HCT116 (cell line): ENCODE measurements at regions not wholly inside any gene's neighbourhood (a gene's known extent, or its start where the extent isn't known, plus 50 kb on each side); places are given as distances from the start of the nearest gene placed in this dataset.

Experiments used
- ATAC-seq: fragments of 200-7000 bp; cut with Tn5 transposase; 2 replicates; pipeline ENCODE4 v1.9.1; 2020; ENCODE audit warnings: mild to moderate bottlenecking, moderate library complexity
- BruUV-seq: library from RNA; stranded (reverse); fragments of 400-500 nt; replicated peaks from 2 replicates; lab custom pipeline; 2021; lab: Mats Ljungman, UMichigan
- CTCF ChIA-PET: fragments of 300-600 bp; sonication (Branson Sonifier 250); formaldehyde crosslinking; loops from one replicate; lab custom pipeline; 2021; ENCODE audit warnings: antibody characterized with exemption; lab: Charles Lee
- POLR2A ChIA-PET: fragments of 300-600, 350-600 bp; sonication (Branson Sonifier 250); formaldehyde crosslinking; loops from one replicate; lab custom pipeline; 2021; ENCODE audit warnings: antibody characterized with exemption; lab: Charles Lee
- RAD21 ChIA-PET, 2 experiments: fragments of 300-600 bp; sonication (Branson Sonifier 250); formaldehyde crosslinking; loops; one replicate each; lab custom pipeline; 2023; ENCODE audit warnings: low total read pairs in 2 of 2; ENCODE audit not compliant: uncharacterized antibody in 2 of 2, unreplicated experiment in 2 of 2, low non-redundant PET in 1 of 2; lab: Charles Lee
- DNase-seq: peaks from one replicate; pipeline ENCODE4 v3.0.0-alpha.2; 2010; ENCODE audit warnings: low read depth, low spot score
- H2AFZ ChIP-seq: fragments of 200-600 bp; shearing (Covaris generic), sonication (generic); 2 replicates; pipeline ENCODE4 v1.6.1; 2017; ENCODE audit warnings: low read depth, mixed run types, mixed read lengths, antibody characterized with exemption, low read length; ENCODE audit not compliant: poor library complexity, severe bottlenecking
- H3K27ac ChIP-seq: 2 replicates; pipeline ENCODE4 v1.5.1; 2012; ENCODE audit warnings: low read depth, low read length
- H3K27me3 ChIP-seq: fragments of 200-600 bp; sonication (generic); 2 replicates; pipeline ENCODE4 v1.6.1; 2016; ENCODE audit warnings: mixed run types, low read length, mixed read lengths; ENCODE audit not compliant: insufficient read depth
- H3K36me3 ChIP-seq, 2 experiments: fragments of 200-500 bp in 1 of 2; fragments of 200-600 bp in 1 of 2; sonication (Bioruptor generic) in 1 of 2; sonication (generic) in 1 of 2; 2 replicates each; pipeline versions ENCODE4 v1.5.1 to v1.6.1; 2014 to 2016; ENCODE audit warnings: low read length in 2 of 2, inconsistent platforms in 1 of 2, mixed read lengths in 1 of 2, mixed run types in 1 of 2; ENCODE audit not compliant: insufficient read depth in 2 of 2, control insufficient read depth in 1 of 2
- H3K4me1 ChIP-seq, 2 experiments: fragments of 200-600 bp in 1 of 2; sonication (generic) in 1 of 2; 2 replicates each; pipeline versions ENCODE4 v1.5.1 to v1.6.1; 2012 to 2017; ENCODE audit warnings: low read length in 2 of 2, inconsistent platforms in 1 of 2, mild to moderate bottlenecking in 1 of 2, mixed read lengths in 1 of 2, mixed run types in 1 of 2, moderate library complexity in 1 of 2; ENCODE audit not compliant: insufficient read depth in 2 of 2, control insufficient read depth in 1 of 2
- H3K4me2 ChIP-seq: fragments of 200-600 bp; sonication (generic); 2 replicates; pipeline ENCODE4 v1.6.1; 2017; ENCODE audit warnings: mixed run types, low read length, mixed read lengths
- H3K4me3 ChIP-seq, 2 experiments: fragments of 200-600 bp in 1 of 2; sonication (generic) in 1 of 2; replicated peaks in 1 of 2; 2 replicates each; pipeline ENCODE4 v1.5.1; 2011 to 2016; ENCODE audit warnings: low read length in 2 of 2, control low read depth in 1 of 2, low read depth in 1 of 2, mild to moderate bottlenecking in 1 of 2, mixed read lengths in 1 of 2, mixed run types in 1 of 2
- H3K79me2 ChIP-seq: fragments of 200-600 bp; sonication (generic); 2 replicates; pipeline ENCODE4 v1.6.1; 2017; ENCODE audit warnings: mild to moderate bottlenecking, mixed run types, low read length, moderate library complexity, mixed read lengths; ENCODE audit not compliant: insufficient read depth
- H3K9ac ChIP-seq: fragments of 200-600 bp; sonication (generic); 2 replicates; pipeline ENCODE4 v1.6.1; 2016; ENCODE audit warnings: low read length, mixed read lengths
- H3K9me2 ChIP-seq: fragments of 200-600 bp; sonication (generic), shearing (Covaris generic); 2 replicates; pipeline ENCODE4 v1.6.1; 2017; ENCODE audit warnings: mixed run types, mild to moderate bottlenecking, moderate library complexity; ENCODE audit not compliant: insufficient read depth
- H3K9me3 ChIP-seq, 2 experiments: fragments of 200-500 bp in 1 of 2; fragments of 200-600 bp in 1 of 2; sonication (Bioruptor generic) in 1 of 2; sonication (generic) in 1 of 2; 2 replicates each; pipeline ENCODE4 v1.6.1; 2014 to 2017; ENCODE audit warnings: low read length in 2 of 2, mixed read lengths in 2 of 2, inconsistent platforms in 1 of 2, low read depth in 1 of 2, mild to moderate bottlenecking in 1 of 2, mixed run types in 1 of 2, moderate library complexity in 1 of 2; ENCODE audit not compliant: control insufficient read depth in 1 of 2, insufficient read depth in 1 of 2
- H4K20me1 ChIP-seq: fragments of 200-600 bp; sonication (generic), shearing (Covaris generic); 2 replicates; pipeline ENCODE4 v1.6.1; 2017; ENCODE audit warnings: mixed run types, mild to moderate bottlenecking, moderate library complexity; ENCODE audit not compliant: insufficient read depth
- CBX3 ChIP-seq: IDR thresholded peaks from 2 replicates; pipeline ENCODE4 v1.6.1; 2012; ENCODE audit warnings: low read depth
- CEBPB ChIP-seq: IDR thresholded peaks from 2 replicates; pipeline ENCODE4 v1.6.1; 2012; ENCODE audit warnings: low read depth
- CTCF ChIP-seq, 3 experiments: fragments of 200-600 bp in 1 of 3; sonication (generic) in 1 of 3; IDR thresholded peaks in 2 of 3; conservative IDR thresholded peaks in 1 of 3; 2 replicates each; pipeline ENCODE4 v1.5.1; 2012 to 2017; ENCODE audit warnings: low read depth in 2 of 3, low read length in 2 of 3, antibody characterized with exemption in 1 of 3, borderline replicate concordance in 1 of 3, control low read depth in 1 of 3, mild to moderate bottlenecking in 1 of 3, mixed read lengths in 1 of 3, mixed run types in 1 of 3, moderate library complexity in 1 of 3; ENCODE audit not compliant: insufficient read depth in 1 of 3
- ELF1 ChIP-seq: IDR thresholded peaks from 2 replicates; pipeline ENCODE4 v1.6.1; 2012; ENCODE audit warnings: low read depth, borderline replicate concordance
- FOSL1 ChIP-seq: IDR thresholded peaks from 2 replicates; pipeline ENCODE4 v1.6.1; 2012; ENCODE audit warnings: low read depth
- MAX ChIP-seq: IDR thresholded peaks from 2 replicates; pipeline ENCODE4 v1.6.1; 2012
- SP1 ChIP-seq: IDR thresholded peaks from 2 replicates; pipeline ENCODE4 v1.6.1; 2012; ENCODE audit warnings: low read depth
- SRF ChIP-seq: IDR thresholded peaks from 2 replicates; pipeline ENCODE4 v1.6.1; 2012; ENCODE audit warnings: low read depth
- ZBTB33 ChIP-seq: IDR thresholded peaks from 2 replicates; pipeline ENCODE4 v1.6.1; 2011; ENCODE audit warnings: mild to moderate bottlenecking, low read length, moderate library complexity; ENCODE audit not compliant: insufficient replicate concordance; ENCODE audit errors: extremely low read depth
- ZFX ChIP-seq: fragments of 450-650 bp; IDR thresholded peaks from 2 replicates; pipeline ENCODE4 v1.6.1; 2017
- ZNF274 ChIP-seq: fragments of 200-500 bp; sonication (Bioruptor generic); IDR thresholded peaks from 2 replicates; pipeline ENCODE4 v1.6.1; 2014; ENCODE audit warnings: mild to moderate bottlenecking, low read depth, low read length, inconsistent platforms
- intact Hi-C: fragments of 100-400 bp; cut with micrococcal nuclease; formaldehyde crosslinking; loops from 2 replicates; pipeline ENCODE4 v1.10.0; 2022
- TF ChIP-seq, protein P1 (sequence below): IDR thresholded peaks from 2 replicates; pipeline ENCODE4 v1.6.1; 2012
- TF ChIP-seq, protein P2 (sequence below): IDR thresholded peaks from 2 replicates; pipeline ENCODE4 v1.6.1; 2012; ENCODE audit warnings: low read depth

DNA sequence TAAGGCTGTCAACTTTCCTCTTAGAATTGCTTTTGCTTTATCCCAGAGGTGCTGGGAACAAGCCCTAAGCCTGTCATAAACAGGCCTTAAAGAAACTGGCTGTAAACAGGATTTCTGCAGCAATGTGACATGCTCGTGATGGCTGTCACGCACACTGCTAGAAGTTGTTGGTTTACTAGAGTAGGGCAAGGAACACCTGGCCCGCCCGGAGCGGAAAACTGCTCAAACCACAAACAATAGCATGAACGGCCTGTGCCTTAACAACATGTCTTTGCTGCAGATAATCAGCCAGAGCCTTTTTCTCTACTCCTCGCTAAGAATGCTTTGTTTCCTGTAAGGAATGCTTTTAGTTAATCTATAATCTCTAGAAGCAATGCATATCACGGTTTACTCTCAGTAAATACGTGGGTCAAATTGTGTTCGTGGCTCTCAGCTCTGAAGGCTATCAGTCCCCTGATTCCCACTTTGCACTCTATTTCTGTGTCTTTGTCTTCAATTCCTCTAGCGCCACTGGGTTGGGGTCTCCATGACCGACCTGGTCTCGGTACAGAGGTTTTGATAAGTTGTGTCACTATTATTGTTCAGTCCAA, 318.3 kb downstream of the GLUD2 start:
- H3K9ac ChIP-seq, result no peak overlapping the region
- H2AFZ ChIP-seq, result no peak overlapping the region
- no peaks in the 10 kb centered on the region for H3K4me1 ChIP-seq
- no peaks in the 10 kb centered on the region for H3K36me3 ChIP-seq
- no peaks in the 10 kb centered on the region for H3K9me3 ChIP-seq
- CTCF ChIA-PET, result no interaction called here
- intact Hi-C loops, result no loop called here
- no peaks in the 10 kb centered on the region for H3K79me2 ChIP-seq
- POLR2A ChIA-PET, result no interaction called here
- no TSS peak for BruUV-seq
- H3K27me3 ChIP-seq, result no peaks in the 10 kb centered on the region
- H3K9me2 ChIP-seq, result no peaks in the 10 kb centered on the region
- H3K4me3 ChIP-seq, result no peak overlapping the region
- RAD21 ChIA-PET, result no interaction called here
- TF ChIP-seq FOSL1 (no peak), MAX (no peak), ZFX (no peak), CBX3 (no peak), ZNF274 (no peak)
- DNase-seq (no peak), ATAC-seq (no peak)
- no peak overlapping the region for H3K27ac ChIP-seq
- no peaks in the 10 kb centered on the region for H4K20me1 ChIP-seq
- H3K4me2 ChIP-seq, result no peak overlapping the region

- ATAC-seq (no peak), DNase-seq (no peak)
- POLR2A ChIA-PET, result no interaction called here
- H4K20me1 ChIP-seq, result no peaks in the 10 kb centered on the region
- no peak overlapping the region for H3K27ac ChIP-seq
- intact Hi-C loops, result no loop called here
- H3K79me2 ChIP-seq, result no peaks in the 10 kb centered on the region
- H3K9me2 ChIP-seq, result no peaks in the 10 kb centered on the region
- no peaks in the 10 kb centered on the region for H3K4me1 ChIP-seq
- CTCF ChIA-PET, result no interaction called here
- RAD21 ChIA-PET, result no interaction called here
- H3K27me3 ChIP-seq, result no peaks in the 10 kb centered on the region
- H3K4me3 ChIP-seq, result no peak overlapping the region
- no peak overlapping the region for H2AFZ ChIP-seq
- no TSS peak for BruUV-seq
- H3K9ac ChIP-seq, result no peak overlapping the region
- no peaks in the 10 kb centered on the region for H3K36me3 ChIP-seq
- H3K4me2 ChIP-seq, result no peak overlapping the region
- H3K9me3 ChIP-seq, result no peaks in the 10 kb centered on the region
- TF ChIP-seq ZBTB33 (no peak), ELF1 (no peak), SRF (no peak), SP1 (no peak), CTCF (IDR thresholded peaks at IDR 0.05 in 2 of 3, conservative IDR thresholded peaks at IDR 0.05 in 1 of 3; ENCODE audit: borderline replicate concordance in 1 of 3, insufficient read depth in 1 of 3, low read depth in 2 of 3, low read length in 2 of 3) (no peak), CEBPB (no peak)
- TF ChIP-seq, protein P1, sequence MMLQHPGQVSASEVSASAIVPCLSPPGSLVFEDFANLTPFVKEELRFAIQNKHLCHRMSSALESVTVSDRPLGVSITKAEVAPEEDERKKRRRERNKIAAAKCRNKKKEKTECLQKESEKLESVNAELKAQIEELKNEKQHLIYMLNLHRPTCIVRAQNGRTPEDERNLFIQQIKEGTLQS, result no peak
- TF ChIP-seq, protein P2, sequence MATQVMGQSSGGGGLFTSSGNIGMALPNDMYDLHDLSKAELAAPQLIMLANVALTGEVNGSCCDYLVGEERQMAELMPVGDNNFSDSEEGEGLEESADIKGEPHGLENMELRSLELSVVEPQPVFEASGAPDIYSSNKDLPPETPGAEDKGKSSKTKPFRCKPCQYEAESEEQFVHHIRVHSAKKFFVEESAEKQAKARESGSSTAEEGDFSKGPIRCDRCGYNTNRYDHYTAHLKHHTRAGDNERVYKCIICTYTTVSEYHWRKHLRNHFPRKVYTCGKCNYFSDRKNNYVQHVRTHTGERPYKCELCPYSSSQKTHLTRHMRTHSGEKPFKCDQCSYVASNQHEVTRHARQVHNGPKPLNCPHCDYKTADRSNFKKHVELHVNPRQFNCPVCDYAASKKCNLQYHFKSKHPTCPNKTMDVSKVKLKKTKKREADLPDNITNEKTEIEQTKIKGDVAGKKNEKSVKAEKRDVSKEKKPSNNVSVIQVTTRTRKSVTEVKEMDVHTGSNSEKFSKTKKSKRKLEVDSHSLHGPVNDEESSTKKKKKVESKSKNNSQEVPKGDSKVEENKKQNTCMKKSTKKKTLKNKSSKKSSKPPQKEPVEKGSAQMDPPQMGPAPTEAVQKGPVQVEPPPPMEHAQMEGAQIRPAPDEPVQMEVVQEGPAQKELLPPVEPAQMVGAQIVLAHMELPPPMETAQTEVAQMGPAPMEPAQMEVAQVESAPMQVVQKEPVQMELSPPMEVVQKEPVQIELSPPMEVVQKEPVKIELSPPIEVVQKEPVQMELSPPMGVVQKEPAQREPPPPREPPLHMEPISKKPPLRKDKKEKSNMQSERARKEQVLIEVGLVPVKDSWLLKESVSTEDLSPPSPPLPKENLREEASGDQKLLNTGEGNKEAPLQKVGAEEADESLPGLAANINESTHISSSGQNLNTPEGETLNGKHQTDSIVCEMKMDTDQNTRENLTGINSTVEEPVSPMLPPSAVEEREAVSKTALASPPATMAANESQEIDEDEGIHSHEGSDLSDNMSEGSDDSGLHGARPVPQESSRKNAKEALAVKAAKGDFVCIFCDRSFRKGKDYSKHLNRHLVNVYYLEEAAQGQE, result no peak
Measured at GRCh38 chrX:121374471-121374870, 327.1 kb downstream of the GLUD2 start.
